NCI-H2227 (cell line): ENCODE measurements at regions not wholly inside any gene's neighbourhood (a gene's known extent, or its start where the extent isn't known, plus 50 kb on each side); places are given as distances from the start of the nearest gene placed in this dataset.

Experiments
- DNase-seq: peaks from one replicate; lab custom pipeline; 2025; ENCODE audit not compliant: unreplicated experiment; lab: John Stamatoyannopoulos, UW

DNA sequence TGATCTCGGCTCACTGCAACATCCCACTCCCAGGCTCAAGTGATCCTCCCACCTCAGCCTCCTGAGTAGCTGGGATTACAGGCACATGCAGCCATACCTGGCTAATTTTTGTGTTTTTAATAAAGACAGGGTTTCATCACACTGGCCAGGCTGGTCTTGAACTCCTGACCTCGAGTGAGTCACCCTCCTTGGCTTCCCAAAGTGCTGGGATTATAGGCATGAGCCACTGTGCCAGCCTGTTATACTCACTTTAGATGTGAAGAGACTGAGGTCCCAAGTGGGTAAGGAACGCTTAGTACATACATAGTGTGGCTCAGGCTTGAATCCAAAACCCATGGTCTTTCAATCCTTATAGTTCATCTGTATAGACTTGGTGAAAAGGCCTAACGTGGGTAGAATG, 63.7 kb upstream of the EPS8L3 start:
- no peak for DNase-seq

DNA sequence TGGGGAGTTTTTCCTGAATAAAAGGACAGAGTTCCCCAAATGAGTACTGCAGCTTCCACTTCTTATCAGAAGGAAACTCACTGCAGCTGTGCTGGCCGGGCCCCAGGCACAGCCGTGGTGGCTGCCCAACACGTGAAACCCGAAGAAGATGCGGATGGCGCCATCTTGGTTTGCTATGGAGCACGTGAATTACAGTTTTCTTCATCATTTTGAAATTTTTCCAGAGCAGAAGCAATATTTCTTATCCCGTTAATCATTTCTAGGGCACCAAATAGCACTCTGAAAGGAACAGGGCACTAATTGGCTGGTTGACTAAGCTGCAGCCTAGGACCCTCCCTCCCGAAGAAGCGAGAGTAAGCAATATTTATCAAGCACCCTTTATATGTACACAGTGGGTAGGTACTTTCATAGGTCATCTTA, 63.2 kb upstream of the EPS8L3 start:
- no peak for DNase-seq

GRCh38 chr1:109826446-109826845, 62.7 kb upstream of the EPS8L3 start:
- no peak for DNase-seq

DNA sequence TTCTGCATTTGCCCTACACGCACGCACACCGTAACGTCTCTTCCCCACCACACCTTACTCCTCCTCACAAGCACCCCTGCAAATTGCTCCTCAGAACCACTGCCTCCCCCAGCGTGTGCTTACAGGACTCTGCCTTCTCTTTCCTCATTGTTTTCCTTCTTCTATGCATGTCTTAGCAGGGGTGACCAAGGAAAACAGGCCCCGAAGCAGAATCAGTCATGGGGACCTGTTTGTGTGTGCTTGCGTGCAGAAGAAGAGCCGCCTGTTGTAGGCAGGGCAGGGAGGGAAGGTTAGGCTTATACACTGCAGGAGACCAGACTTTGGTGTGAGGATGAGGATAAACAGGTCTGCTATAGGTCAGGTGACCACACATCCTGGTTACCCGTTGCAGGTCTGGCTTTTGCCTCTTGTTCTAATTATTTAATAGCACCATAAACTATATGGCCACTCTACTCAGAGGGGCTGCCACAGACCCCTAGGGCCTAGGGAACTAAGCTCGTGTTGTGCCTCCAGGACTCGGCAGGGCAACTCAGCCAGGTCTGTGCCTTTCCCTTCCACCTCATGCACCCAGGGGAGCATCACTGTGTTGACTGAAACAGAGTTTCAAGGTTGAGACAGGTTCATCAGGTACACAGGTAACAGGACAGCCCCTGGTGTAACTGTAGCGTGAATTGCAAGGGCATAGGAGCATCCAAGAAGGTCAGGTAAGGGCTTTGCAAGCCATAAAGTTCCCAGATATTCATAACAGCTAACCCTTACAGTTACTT, 60.8 kb upstream of the EPS8L3 start:
- no peak for DNase-seq

- no peak for DNase-seq
These were observed 60.0 kb upstream of the EPS8L3 start for GRCh38 chr1:109823543-109824348.

GRCh38 chr1:109822749-109823542, 59.2 kb upstream of the EPS8L3 start:
- no peak for DNase-seq

- no peak for DNase-seq
These were observed 58.4 kb upstream of the EPS8L3 start for GRCh38 chr1:109821831-109822745.

DNA sequence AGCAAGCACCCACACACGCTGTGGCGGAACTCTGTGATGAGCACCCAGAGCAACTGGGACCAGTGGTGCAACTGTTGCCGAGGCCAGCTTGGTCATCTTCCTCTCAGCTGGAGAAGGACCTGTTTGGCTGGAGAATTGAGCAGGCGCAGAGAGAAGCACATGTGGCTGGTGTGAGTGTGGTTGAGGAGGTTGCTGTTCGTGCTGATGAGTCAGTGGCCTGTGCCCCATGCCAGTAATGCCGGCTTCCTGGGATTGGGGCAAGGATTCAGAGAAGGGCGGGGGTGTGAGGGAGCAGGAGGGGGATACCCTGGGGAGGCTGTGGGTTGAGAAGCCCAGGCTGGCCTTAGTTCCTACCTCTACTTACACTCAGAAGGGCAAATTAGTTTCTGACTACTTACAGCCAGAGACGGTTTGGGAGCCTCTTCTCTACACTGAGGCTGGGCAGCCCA, 57.5 kb upstream of the EPS8L3 start:
- no peak for DNase-seq

DNA sequence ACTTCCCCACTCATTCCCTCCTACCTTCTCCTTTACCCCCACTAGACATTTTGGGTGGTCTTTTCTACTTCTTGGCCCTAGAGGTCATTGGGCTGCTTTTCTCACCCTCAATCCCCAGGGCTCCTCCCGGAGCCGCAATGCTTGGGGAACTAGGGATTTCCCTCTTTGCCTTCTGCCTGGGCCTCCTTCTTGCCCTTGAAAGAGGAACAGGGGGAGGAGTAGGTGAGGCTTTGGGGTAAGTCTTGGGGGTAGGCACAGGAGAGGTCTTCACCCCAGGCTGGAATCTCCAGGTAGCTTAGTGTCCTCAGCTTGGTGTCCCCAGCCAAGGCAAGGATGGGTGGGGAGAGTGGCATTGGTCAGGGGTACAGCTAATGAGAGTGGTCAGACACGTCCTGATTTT, 56.2 kb upstream of the EPS8L3 start:
- no peak for DNase-seq

- no peak for DNase-seq
These were observed 55.5 kb upstream of the EPS8L3 start for GRCh38 chr1:109818988-109819764.

DNA sequence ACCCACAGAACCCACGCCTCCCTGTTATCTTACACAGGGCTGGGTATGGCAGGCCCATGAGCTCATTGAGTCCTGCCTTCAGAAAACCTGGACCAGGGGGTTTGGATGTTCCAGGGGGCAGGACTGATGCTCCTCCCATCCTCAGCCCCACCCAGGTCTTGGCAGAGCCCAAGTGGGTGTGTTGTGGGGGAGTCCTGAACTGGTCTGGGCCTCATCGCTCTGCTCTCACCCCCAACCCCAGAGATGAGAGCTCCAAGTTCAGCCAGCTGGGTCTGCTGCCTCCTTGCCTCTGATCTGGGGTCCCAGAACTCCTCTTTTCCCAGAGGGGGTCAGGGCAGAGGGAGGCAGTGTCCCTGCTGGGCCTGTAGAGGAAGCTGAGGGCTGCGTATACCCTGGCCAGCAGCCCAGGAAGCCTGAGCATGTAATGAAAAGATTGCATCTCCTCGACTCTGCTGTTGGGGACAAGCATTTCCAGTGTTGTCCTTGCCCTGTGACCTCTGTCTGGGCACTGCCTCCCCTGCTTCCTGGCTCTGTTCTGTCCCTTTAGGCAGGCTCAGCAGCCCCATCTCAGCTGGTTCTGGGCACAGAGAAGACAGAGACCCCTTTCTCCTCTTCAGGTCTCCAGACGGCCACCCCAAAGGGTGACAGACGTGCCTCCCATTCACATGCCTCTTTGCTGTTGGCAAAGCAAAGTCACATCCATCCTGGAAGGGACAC, 54.7 kb upstream of the EPS8L3 start:
- no peak for DNase-seq

DNA sequence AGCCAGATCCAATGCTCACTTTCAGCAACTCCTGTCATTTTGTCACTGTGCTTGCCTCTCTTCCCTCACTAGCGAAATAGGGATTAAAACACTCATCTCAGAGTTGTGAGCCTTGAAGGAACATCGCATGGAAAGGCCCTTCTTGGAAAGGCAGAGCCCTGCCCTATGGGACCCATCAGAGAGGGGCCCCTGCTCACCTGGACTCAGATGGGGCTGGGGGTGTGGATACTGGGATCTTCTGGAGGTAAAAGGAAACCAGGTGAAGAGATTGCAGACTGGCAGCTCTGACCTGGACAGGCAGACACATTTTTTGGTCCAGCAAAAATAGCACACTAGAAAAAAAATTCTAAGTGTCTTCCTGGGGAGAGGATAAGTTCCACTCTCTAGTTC, 54.2 kb upstream of the EPS8L3 start:
- DNase-seq = no peak

DNA sequence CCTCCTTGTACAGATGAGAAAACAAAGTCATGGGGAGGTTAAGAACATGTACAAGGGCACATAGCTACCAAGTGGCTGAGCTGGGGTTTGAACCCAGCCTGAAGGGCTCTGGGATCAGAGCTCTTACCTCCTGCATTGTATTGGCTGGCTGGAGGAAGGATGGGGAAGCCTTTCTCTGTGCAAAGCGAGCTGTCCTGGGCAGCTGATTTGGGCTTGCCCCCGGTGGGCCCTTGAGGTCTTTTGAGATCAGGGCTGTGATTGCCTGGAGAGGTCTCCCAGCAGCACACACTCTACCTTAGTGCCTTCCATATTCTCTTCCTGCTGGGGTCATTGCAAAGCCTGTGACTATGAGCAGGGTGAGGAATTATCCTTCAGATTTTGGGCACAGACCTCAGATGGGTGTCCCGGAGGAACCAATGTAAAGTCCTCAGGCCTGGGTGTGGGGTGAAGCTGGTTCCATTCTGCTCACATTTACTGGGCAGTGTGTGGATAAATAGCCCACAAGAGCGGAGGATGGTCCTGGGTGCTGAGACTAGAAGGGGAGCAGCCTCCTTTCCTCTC, 53.3 kb upstream of the EPS8L3 start:
- DNase-seq = no peak

DNA sequence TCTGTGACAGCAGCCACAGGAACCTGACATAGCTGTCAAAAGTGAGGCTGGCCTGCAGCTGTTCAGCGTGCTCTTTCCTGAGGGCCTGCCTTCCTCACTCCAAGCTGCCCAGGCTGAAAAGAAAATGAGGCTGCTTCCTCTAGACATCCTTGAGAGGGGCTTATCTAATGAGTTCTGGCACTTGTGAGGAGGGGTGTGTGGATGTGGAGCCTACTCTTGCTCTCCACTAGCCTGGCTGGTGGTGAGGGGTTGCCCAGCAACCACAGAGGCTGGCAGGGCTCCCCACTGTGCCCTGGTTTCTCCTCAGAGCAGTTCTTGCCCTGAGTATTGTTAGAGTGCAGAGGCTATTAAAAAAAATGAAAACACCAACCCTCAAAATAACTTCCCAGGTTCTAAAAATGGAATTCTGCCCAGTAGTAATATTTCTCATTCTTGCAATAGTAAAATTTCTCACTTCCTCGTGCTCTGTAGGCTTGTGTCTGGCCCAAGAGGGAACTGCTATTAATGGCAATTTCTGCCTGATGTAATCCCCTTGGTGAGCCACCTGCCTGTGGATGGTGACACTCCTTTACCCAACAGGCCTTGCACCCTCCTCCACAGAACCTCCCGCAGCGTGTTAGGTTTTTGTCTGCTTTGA, 52.6 kb upstream of the EPS8L3 start:
- peak; percentile 80 for DNase-seq

DNA sequence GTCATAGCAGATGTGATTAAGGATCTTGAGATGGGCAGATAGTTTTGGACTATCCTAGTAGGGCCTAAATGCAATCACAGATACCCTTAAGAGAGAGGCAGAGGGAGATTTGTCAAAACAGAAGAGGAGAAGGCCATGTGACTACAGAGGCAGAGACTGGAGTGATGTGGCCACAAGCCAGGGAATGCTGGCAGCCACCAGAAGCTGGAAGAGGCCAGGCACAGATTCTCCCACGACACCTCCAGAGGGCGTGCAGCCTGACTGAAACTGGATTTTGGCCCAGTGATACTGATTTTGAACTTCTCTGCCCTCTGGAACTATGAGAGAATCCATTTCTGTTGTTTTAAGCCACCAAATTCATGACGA, 52.1 kb upstream of the EPS8L3 start:
- DNase-seq = no peak

DNA sequence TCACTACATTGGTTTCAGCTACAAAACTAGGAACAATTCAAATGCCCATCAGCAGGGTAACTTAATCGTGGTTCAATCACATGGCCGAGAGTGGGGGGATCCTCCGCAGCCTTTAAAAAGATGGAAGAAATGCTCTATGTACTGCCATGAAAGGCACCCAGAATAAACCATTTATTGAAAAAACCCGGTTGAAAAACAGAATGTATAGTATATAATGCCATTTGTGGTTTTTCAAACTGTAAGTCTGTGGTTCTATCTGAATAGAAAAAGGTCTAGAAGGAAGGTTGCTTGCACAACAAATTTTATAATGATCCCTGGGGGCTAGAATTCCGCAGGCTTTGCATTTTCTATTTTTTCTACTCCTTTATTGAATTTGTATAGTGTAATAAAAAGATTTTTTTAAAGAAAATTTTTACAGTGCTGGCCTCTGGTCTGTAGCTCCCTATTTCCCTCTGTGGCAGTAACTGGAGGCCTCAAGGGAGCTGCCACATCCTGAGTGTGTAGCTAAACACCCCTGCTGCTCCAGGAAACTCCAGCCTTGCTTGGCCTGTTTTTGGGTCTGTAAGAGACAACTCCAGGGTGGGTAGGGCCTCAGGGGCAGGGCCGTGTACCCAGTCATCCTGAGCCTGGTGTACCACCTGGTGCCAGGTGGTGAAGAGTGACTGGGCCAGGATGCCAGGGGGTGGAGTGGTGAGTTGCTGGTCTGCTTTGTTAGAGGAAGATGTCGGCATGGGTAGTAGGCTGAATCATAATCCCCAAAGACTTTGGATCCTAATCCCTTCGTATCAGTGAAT, 51.5 kb upstream of the EPS8L3 start:
- DNase-seq = no peak

DNA sequence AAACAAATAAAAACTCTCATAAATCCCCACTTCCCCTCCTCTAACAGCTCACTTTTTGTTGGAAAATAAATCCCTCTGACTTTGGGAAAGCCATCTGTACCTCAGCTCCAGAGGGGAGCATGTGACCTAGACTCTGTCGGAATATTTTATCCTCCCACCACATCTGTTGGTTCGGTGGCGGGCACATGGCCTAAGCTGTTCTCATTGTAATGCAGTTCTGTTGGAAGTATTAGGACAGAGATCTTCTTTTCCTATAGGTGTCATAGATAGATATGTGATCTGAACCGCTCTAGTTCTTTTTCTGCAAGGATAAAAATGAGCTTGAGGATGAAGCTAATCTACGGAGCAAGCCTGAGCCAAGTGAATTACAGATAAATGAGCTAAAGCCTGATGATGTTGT, 50.5 kb upstream of the EPS8L3 start:
- no peak for DNase-seq
